Adrenal gland (tissue), 5 donors: ENCODE measurements at regions not wholly inside any gene's neighbourhood (a gene's known extent, or its start where the extent isn't known, plus 50 kb on each side); places are given as distances from the start of the nearest gene placed in this dataset.
"Not testable (repeated sequence)": the region's sequence is repeated elsewhere in the genome, so short reads cannot be mapped to it uniquely, and the experiment has no call there.

ENCODE experiments used
- POLR2A ChIP-seq, 2 donors: fragments of 450-650 bp; IDR thresholded peaks; one replicate each; pipeline ENCODE4 v1.6.1; 2017; ENCODE audit warnings: antibody characterized with exemption in 2 of 2, mild to moderate bottlenecking in 2 of 2, moderate library complexity in 1 of 2
- TF ChIP-seq, protein P1 (sequence below), 6 experiments: fragments of 450-650 bp in 4 of 6; fragments of 200-600 bp in 2 of 6; sonication (generic) in 1 of 6; IDR thresholded peaks; 1 replicate in 5 of 6; 2 replicates in 1 of 6; pipeline versions ENCODE4 v1.5.1 to v1.8.0; 2016 to 2021; ENCODE audit warnings: antibody characterized with exemption in 6 of 6, mild to moderate bottlenecking in 2 of 6, moderate library complexity in 1 of 6
- donor health status: DM: no; HTN: no; CAD: no.

DNA sequence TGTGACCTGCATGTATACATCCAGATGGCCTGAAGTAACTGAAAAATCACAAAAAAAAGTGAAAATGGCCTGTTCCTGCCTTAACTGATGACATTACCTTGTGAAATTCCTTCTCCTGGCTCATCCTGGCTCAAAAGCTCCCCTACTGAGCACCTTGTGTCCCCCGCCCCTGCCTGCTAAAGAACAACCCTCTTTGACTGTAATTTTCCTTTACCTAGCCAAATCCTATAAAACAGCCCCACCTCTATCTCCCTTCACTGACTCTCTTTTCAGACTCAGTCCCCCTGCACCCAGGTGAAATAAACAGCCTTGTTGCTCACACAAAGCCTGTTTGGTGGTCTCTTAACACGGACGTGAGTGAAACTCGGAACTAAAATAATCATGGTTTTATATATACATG is 1916.0 kb downstream of the C4orf33 start:
- TF ChIP-seq, protein P1, sequence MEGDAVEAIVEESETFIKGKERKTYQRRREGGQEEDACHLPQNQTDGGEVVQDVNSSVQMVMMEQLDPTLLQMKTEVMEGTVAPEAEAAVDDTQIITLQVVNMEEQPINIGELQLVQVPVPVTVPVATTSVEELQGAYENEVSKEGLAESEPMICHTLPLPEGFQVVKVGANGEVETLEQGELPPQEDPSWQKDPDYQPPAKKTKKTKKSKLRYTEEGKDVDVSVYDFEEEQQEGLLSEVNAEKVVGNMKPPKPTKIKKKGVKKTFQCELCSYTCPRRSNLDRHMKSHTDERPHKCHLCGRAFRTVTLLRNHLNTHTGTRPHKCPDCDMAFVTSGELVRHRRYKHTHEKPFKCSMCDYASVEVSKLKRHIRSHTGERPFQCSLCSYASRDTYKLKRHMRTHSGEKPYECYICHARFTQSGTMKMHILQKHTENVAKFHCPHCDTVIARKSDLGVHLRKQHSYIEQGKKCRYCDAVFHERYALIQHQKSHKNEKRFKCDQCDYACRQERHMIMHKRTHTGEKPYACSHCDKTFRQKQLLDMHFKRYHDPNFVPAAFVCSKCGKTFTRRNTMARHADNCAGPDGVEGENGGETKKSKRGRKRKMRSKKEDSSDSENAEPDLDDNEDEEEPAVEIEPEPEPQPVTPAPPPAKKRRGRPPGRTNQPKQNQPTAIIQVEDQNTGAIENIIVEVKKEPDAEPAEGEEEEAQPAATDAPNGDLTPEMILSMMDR (IDR thresholded peaks at IDR 0.05), result not testable (repeated sequence)
- TF ChIP-seq POLR2A (IDR thresholded peaks at IDR 0.05), result not testable (repeated sequence)
